ENCODE measurements at regions not wholly inside any gene's neighbourhood (a gene's known extent, or its start where the extent isn't known, plus 50 kb on each side); places are given as distances from the start of the nearest gene placed in this dataset.

- TF ChIP-seq TAF1 (IDR thresholded peaks at IDR 0.05; ENCODE audit: borderline replicate concordance, insufficient read depth, low read length) (no peak), POLR2AphosphoS5 (IDR thresholded peaks at IDR 0.05; ENCODE audit: low read depth, low read length) (no peak), REST (IDR thresholded peaks at IDR 0.05; ENCODE audit: insufficient read depth in 1 of 2, low read depth in 2 of 2, low read length in 2 of 2) (no peak)
Observed at GRCh38 chr16:5604770-5605169, 507.2 kb upstream of the EEF2KMT start.
